HG02759 (cell line): ENCODE measurements at regions not wholly inside any gene's neighbourhood (a gene's known extent, or its start where the extent isn't known, plus 50 kb on each side); places are given as distances from the start of the nearest gene placed in this dataset.

ENCODE experiments used
- ATAC-seq: cut with Tn5 transposase; IDR thresholded peaks from one replicate; pipeline ENCODE4 v1.9.1; 2021; ENCODE audit warnings: mild to moderate bottlenecking, moderate library complexity; ENCODE audit not compliant: unreplicated experiment

DNA sequence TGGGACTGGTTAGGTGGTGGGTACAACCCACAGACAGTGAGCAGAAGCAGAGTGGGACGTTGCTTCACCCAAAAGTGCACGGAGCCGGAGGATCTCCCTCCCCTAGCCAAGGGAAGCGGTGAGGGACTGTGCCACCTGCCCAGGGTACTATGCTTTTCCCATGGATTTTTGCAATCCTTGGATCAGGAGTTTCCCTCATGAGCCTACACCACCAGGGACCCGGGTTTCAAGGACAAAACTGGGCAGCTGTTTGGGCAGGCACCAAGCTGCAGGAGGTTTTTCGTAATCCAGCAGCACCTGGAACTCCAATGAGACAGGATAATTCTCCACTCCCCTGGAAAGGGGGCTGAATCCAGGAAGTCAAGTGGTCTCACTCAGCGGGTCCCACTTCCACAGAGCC is 209.1 kb upstream of the CXCL12 start:
- no peak for ATAC-seq

DNA sequence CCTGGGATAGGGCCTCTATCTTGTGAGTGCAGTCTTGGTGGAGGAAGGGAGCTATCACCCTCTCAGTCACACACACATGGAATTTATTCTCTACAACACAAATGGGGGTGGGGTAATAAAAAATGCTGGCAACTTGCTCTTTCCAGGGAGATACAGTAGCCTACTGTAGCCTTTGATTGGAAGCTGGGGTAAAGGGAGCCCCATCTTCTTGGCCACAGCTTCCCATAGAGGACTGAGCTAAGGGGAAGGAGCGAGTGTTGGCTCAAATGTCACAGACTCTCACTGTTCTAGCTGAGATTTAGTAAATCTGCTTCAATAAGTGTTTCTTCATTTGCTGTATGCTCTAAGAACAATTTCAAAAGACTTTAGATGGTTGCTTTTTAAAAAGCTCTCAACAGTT is 222.2 kb upstream of the CXCL12 start:
- ATAC-seq, result no peak

DNA sequence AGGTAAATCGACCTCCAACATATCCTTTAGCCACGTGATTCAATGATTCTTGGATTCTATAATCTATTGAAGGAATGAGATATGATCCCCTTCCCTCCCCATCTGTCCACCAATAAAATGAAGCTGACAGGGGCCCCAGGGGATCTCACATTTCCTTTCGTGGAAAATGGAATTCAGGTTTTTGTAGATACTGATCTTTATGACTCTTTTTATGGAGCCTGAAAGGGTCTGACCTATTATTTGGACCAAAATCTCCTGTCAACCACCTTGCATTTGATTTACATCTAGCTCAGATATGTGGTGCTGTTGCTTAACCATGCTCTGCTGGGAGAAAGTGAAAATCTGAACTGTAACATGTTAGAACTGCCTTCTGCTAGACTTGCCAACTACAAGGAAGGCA is 234.0 kb upstream of the CXCL12 start:
- ATAC-seq, result no peak

DNA sequence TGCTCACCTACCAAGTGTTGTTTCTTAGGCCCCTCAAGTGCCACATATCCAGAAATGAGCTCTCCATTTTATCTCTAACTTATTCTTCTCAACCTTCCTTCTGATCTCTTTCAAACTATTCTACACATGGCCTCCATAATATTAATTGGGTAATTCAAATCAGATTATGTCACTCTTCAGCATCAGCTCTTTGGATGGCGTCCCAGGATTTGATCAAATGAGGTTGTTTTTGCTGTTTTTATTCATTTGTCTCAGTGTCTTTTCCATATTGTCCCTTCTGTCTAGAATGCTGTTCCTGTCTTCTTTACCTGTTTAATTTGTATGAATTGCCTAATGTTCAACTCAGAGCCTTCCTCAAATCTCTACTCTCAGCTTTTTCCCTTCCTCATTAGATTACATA is 234.6 kb upstream of the CXCL12 start:
- ATAC-seq, result no peak

DNA sequence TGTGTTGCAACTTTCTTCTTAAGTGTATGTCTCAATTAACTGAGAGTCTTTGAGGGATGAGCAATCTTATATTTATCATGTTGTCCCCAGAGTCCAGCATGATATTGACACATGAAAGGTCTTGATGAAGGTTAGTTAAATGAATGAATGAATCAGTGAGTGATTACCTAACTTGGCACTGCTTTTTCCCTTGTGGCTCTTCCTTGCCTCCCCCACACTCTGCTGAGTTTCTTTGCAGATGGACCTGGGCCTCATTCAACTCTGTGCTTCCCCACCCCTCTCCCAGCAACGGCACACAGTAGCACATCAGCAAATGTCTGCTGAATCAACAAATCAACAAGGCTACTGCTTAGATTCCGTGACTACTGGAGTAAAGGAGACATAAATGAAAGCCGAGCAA is 235.1 kb upstream of the CXCL12 start:
- no peak for ATAC-seq

DNA sequence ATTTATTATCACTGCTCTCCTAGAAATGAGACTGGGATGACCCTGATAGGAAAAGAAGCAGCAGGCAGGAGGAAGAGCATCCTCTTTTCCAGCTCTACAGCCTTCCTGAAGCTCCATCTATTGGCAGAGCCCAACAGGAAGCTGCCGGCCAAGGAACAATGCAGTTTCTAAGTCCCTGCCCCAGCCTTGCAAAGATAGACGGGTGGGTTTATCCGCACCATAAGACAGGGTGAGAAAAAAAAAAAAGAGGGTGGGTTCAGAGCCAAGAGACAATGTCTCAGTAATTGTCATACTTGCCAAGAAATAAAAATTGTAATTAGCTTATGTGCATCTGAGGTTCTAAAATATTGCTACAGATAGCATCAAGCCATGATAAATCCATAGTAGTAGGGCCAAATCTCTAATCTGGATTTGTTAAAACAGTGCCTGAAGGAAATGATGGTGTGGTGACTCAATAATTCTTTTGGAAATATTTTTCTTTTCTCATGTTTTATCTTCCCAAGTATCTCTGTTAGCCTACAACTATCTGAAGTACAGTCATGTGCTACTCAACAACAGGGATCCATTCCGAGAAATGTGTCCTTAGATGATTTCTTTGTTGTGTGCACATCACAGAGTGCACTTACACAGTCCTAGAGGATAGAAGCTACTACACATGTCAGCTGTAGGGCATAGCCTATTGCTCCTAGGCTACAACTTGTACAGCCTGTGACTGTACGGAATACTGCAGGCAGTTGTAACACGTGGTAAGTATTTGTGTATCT is 242.9 kb upstream of the CXCL12 start:
- ATAC-seq, result no peak

DNA sequence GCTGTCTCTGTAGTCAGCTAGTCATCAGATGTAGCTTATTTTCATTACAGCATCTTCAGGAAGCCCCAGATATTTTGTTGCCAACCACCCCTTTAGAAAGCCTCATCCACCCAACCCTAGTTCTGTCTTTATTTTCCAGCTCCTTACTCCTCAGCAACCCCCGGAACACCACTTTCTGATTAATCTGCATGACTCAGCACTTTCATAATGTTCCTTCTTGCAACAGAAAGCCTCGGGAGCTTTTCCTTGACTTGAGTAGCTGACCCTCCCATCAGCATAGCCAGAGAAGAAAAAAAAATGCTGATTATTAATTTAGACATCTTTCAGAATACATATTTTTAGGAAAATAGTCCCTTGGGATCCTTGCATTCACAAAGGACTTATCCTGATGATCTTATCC is 244.0 kb upstream of the CXCL12 start:
- no peak for ATAC-seq

DNA sequence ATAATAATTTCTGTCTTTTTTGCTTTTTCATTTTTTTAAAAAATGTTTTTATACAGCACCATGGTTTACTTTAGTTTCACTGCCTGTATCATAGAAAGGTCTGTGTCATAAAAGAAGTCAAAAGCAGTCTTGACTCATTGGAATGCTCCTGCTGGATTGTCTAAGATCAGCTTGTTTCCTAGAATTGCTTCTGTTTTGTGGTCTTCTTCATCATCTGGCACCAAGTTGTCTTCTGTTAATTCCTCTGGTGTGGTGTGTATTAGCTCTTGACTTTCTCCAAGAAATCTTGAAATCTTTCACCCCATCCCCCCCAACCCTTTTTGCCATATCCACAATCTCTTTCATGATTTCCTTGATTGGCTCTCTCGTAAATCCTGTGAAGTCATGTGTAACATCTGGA is 250.3 kb upstream of the CXCL12 start:
- no peak for ATAC-seq

DNA sequence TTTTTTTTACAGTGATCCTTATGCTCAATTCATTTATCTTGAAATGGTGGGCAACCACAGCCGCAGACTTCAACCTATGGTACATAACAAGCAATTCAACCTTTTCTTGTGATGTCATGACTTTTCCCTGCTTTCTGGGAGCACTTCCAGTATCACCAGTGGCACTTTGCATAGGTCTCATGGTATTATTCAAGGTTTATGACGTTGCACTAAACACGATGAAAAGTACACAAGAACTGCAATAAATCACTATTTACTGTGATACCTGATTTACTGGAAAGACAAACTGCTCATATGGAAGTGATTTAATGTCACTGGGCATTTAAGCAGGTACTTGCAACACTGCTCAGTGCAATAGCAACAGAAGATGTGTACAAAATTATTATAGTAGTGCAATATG is 251.7 kb upstream of the CXCL12 start:
- no peak for ATAC-seq

DNA sequence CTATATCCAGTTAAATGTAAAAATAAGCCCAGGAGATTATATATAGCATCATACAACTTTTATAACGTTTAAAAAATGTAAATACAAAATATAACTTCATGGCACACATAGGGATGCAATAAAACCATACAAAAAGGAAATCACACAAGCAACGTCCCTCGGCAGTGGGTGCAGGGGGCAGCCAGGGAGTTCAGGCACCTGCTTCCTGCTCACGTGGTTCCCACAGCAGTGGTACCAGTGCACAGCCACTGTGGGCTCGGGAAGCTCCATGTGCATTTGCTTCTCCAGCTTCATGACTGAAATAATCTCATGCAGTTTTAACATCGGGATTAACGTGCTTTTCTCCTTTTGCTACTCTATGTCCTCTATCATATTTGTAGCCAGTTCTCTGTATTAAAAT is 255.5 kb upstream of the CXCL12 start:
- no peak for ATAC-seq

DNA sequence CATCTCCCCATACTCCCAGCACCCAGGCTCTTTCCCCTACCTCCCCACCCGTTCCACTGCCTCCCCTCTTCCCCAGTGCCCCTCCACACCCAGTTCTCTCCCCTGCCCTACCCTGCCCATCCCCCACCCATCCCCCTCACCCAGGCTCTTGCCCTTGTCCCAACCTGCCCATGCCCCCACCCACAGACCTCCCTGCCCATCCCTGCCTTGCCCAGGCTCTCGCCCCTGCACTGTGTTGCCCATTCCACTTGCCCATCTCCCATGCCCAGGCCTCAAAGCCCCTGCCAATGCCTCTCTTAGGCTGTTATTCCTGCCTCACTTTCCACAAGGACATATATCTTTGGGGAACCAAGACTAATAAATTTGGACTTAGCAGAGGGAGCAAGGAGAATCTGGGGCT is 262.6 kb upstream of the CXCL12 start:
- ATAC-seq, result no peak

DNA sequence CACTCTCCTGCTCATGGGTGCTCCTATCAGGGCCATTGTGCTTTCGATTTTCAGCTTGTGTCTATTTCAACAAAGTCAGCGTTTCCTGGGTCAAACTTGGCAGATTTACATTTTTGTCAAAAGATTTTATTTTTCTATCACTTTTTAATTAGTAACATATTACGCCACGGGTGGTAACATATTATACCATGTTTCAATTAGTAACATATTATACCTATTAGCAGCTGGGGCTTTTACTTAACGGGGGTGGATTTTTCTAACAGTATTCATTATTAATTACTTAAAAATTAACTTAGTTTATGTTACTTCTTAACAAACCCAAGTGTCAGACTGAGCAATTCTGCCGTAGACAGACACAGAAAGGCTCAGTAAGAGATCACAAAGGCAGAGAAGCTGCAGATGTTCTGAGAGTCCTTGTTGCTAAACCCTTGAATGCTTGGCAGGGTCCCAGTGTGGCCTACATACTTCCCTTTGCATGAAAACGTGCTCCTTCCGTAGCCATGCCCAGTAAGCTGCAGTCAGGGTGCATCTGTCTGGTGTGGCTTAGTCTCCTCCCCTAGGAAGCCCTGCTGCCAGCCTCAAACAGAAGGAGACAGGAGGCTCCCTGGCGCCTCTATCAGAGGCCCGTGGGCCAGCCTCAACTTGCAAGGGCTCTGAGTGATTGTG is 263.1 kb upstream of the CXCL12 start:
- ATAC-seq, result peak; percentile 81

DNA sequence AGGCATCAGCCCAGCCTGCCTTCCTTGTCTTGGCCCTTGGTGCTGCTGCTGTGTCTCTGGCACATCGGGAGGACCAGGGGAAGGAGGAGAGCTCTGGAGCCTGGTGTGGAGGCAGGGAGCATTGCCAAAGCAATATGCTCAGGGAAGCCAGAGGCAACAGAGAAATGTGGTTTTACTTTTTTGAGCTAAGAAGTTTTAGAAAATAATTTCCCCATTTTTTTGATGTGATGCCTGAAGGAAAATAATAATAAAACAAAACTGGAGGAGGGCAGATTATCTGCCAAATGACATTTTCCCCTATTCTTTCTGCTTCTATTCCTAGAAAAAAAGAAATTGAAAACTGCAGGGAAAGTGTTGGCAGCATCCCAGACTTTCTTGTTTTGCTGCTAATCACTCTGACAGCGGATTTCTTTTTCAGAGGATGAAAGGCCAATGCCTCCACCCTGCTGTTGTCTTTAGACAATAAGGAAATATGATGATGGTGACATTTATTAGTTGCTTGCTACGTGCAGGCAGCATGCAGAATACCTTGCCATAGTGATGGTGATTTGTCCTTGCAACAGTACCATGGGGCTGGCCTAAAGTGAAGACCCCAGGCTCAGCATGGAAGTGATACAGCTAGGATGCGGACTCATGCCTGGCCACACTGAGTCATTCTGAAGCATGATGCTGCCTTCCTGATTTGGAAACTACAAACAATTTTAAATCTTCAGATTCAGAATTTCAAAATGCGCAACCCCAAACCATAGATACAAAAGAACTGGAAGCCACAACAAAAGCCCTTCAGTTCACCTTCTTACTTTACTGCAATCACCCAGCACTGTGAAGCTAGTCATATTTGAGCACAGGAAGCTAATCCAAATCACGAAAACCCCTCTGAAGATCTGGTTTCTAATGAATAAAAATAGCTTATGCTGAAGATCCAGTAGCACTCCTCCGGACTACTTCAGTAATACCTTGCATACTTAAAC is 260.2 kb upstream of the TMEM72 start:
- ATAC-seq, result no peak

DNA sequence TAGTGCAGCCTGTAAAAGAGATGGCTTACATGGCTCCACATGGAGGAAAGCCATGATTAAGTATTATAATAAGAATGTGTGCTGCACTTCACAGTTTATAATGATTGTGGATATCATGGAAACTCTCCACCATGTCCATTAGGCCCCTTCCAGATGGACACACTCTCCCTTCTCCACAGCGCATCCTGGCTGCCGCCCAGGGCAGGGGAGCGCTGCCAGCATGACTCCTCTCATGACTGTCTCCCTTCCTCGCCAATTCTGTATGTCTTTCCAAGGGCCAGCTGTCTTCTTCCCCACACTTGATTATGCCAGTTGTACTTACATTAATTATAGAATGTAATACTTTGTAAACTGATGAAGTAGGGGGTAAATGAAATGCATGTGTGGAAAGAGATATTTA is 259.3 kb upstream of the TMEM72 start:
- no peak for ATAC-seq

DNA sequence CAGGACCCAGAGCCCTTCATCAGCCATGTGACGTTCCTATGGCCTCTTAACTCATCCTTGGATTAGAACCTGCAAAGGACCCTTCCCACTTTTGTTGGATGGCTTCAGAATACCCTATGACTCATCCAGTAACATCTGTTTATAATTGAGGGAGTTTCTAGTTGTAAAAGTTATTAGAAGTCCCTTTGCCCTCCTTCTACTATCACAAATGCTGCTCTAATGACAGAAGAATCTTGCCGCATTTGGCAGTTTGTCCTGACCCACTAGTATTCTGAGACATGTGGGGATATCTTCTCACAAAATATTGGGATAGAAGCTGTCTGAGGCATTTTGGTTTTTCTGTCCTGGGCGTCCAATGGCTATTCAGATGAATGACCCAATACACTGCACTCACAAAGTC is 251.8 kb upstream of the TMEM72 start:
- no peak for ATAC-seq

DNA sequence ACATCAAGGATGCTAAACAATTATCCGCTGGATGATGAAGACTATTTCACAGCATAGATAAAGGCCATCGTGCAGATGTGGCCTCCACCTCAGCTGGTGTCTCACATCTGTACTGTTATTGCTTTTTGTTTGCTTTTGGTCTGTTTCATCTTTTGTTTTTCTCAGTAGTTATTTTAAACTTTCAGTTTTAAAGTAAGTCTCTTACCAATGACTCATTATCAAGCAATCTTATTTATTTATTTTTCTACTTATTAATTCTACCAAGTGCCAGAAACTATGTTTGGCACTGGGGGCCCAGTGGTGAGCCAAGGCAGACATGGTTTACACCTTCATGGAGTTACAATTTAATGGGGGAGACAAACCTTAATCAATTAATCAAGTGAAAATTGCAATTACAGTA is 250.9 kb upstream of the TMEM72 start:
- no peak for ATAC-seq

DNA sequence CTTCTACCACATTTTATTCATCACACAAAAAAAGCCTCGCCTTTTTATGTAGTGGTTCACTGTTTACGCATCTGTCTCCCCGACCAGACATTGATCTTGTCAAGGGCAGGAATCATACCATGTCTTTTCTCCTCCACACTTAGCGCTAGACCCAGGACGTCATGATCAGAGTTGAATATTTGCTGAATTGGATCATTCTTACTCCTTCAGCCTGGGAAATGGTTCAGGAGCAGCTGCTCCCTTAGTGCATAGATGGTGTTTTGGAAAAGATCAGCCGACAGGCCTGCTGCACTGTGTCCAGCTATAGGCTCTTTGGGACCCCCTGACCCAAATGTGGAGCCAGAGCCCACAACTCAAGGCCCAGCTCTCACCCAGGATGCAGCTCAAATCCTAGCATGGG is 249.1 kb upstream of the TMEM72 start:
- ATAC-seq, result no peak

DNA sequence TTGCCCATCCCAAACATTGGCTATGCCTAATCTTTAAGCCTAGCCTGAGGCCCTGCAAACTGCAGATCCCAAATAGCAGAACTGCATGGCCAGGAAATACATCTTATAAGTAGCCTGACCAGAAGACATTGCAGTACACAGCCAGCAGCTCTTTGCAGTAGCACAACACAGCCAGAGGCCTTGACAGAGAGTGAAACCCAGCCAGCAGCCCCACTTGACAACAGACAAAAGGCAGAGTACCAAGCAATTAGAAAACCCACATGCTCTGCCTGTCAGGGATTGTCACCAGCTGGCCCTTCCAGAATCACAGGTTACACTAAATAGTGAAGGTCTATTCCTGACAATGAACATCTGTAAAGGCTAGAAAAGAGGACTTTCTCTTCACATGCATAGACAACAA is 242.8 kb upstream of the TMEM72 start:
- ATAC-seq, result no peak

DNA sequence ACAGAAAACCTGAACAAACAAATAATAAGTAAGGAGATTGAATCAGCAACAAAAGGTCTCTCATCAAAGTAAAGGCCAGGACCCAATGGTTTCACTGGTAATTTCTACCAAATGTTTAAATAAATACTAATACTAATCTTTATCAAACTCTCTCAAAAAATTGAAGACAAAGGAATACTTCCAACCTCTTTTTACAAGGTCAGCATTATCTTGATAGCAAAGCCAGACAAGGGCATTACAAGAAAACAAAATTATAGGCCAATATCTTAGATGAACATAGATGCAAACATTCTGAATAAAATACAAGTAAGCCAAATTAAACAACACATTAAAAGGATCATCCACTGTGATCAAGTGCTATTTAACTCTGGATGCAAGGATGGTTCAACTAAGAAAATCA is 239.8 kb upstream of the TMEM72 start:
- ATAC-seq, result no peak

DNA sequence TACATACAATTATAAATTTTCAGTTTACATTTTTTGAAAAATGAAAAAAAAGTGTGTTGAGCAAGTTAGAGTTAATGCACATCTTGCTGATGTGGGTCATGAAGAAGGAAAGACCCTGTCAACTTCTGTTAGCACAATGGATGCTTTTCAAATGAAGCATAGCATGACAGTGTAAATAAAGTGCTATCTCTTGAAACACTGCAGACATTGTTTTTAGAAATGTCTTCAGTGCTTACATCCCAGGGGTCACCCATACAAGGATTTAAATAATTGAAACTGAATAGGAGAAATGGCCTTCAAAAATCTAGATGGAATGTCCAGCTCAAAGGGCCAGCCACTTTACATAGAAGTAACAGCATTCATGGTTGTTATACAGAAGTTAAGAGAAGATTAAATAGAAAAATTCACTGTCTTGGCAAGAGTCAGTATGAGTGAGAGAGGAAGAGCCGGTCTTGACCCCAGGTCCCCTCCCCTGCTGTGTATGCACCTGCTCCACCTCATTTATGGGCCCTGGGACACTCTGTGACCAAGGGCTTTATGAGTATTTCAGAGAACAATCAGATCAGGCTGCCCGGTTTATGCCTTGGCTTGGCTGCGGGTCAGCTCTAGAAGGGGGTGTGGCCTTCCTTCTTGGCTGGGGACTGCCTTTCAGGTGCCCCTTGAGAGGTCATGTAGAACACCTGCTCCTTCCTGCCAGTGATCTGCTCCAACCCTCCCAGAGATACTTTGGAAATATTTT is 237.7 kb upstream of the TMEM72 start:
- no peak for ATAC-seq
